PC-3 (cell line): ENCODE measurements at regions not wholly inside any gene's neighbourhood (a gene's known extent, or its start where the extent isn't known, plus 50 kb on each side); places are given as distances from the start of the nearest gene placed in this dataset.

Source experiments
- ATAC-seq: fragments of 200-7000 bp; cut with Tn5 transposase; 2 replicates; pipeline ENCODE4 v1.9.1; 2020; ENCODE audit warnings: mild to moderate bottlenecking, moderate library complexity
- BruUV-seq: library from RNA; stranded (reverse); fragments of 400-500 nt; replicated peaks from 2 replicates; lab custom pipeline; 2021; lab: Mats Ljungman, UMichigan
- CTCF ChIA-PET: fragments of 300-600 bp; sonication (Branson Sonifier 250); formaldehyde crosslinking; loops from one replicate; lab custom pipeline; 2022; ENCODE audit warnings: antibody characterized with exemption; lab: Charles Lee
- POLR2A ChIA-PET: fragments of 300-600 bp; sonication (Branson Sonifier 250); formaldehyde crosslinking; loops from one replicate; lab custom pipeline; 2022; ENCODE audit warnings: antibody characterized with exemption; ENCODE audit not compliant: unreplicated experiment; lab: Charles Lee
- DNase-seq: peaks from one replicate; pipeline ENCODE4 v3.0.0-alpha.2; 2015
- H2AFZ ChIP-seq: fragments of 300-600 bp; sonication (generic); 2 replicates; pipeline ENCODE4 v1.6.0; 2016; ENCODE audit warnings: antibody characterized with exemption, low read length
- H3F3A ChIP-seq: fragments of 300-600 bp; sonication (generic); one replicate; pipeline ENCODE4 v1.6.0; 2017; ENCODE audit warnings: antibody characterized with exemption, low read length, control low read depth, mild to moderate bottlenecking; ENCODE audit not compliant: unreplicated experiment
- H3K27ac ChIP-seq: fragments of 300-600 bp; sonication (generic); 2 replicates; pipeline ENCODE4 v1.5.1; 2016; ENCODE audit warnings: mild to moderate bottlenecking, low read length
- H3K27me3 ChIP-seq: fragments of 300-600 bp; sonication (generic); 2 replicates; pipeline ENCODE4 v1.6.1; 2016; ENCODE audit warnings: low read length, mixed read lengths
- H3K36me3 ChIP-seq: fragments of 300-600 bp; sonication (generic); 2 replicates; pipeline ENCODE4 v1.6.1; 2016; ENCODE audit warnings: low read depth, mixed run types, low read length, mixed read lengths
- H3K4me1 ChIP-seq: fragments of 300-600 bp; sonication (generic); 2 replicates; pipeline ENCODE4 v1.5.1; 2016; ENCODE audit warnings: low read length; ENCODE audit not compliant: insufficient read depth
- H3K4me2 ChIP-seq: fragments of 300-600 bp; sonication (generic); 2 replicates; pipeline ENCODE4 v1.6.0; 2016; ENCODE audit warnings: low read length
- H3K4me3 ChIP-seq: fragments of 300-600 bp; sonication (generic); 2 replicates; pipeline ENCODE4 v1.5.1; 2016; ENCODE audit warnings: mild to moderate bottlenecking, low read length, mixed read lengths
- H3K79me2 ChIP-seq: fragments of 300-600 bp; sonication (generic); 2 replicates; pipeline ENCODE4 v1.6.1; 2017; ENCODE audit warnings: low read length, mixed read lengths
- H3K9ac ChIP-seq: fragments of 300-600 bp; sonication (generic); 2 replicates; pipeline ENCODE4 v1.6.0; 2016; ENCODE audit warnings: mild to moderate bottlenecking, low read length
- H3K9me2 ChIP-seq: fragments of 300-600 bp; sonication (generic); replicated peaks from 2 replicates; pipeline ENCODE4 v1.6.1; 2016; ENCODE audit warnings: mixed run types, low read length, mixed read lengths
- H3K9me3 ChIP-seq: fragments of 300-600 bp; sonication (generic); 2 replicates; pipeline ENCODE4 v1.6.1; 2016; ENCODE audit warnings: low read length, mixed read lengths
- H4K20me1 ChIP-seq: fragments of 300-600 bp; sonication (generic); 2 replicates; pipeline ENCODE4 v1.6.1; 2016; ENCODE audit warnings: low read length, mixed read lengths
- EZH2 ChIP-seq: fragments of 300-600 bp; sonication (generic); IDR thresholded peaks from one replicate; pipeline ENCODE4 v1.6.1; 2017; ENCODE audit warnings: antibody characterized with exemption, mild to moderate bottlenecking, low read length; ENCODE audit not compliant: unreplicated experiment
- EZH2phosphoT487 ChIP-seq: fragments of 300-600 bp; sonication (generic); IDR thresholded peaks from 2 replicates; pipeline ENCODE4 v1.6.1; 2018; ENCODE audit warnings: mild to moderate bottlenecking, antibody characterized with exemption, low read length, borderline replicate concordance
- intact Hi-C: fragments of 100-400 bp; cut with micrococcal nuclease; formaldehyde crosslinking; loops from 2 replicates; pipeline ENCODE4 v1.9.0; 2023
- TF ChIP-seq, protein P1 (sequence below): fragments of 300-600 bp; sonication (generic); conservative IDR thresholded peaks from 2 replicates; pipeline ENCODE4 v1.5.1; 2017; ENCODE audit warnings: antibody characterized with exemption, low read depth, mild to moderate bottlenecking, low read length

DNA sequence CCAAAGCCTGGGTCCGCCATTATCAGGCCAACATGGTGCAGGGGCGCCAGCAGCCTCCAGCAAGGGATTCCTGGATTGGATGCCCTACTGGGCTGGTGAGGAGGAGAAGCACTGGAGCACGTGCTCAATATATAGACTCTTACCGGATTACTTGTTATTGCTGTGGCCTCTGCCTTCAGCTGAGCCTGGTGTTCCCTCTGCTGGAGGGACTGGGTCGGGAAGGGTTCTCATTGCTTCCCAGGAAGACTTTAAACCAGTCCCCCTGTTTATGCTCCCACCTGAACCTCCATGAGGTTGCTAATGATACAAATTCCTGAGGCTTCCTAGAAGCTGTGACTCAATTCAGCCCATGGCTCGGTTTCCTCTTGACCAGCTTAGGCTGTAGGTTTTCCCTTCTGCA, 186.7 kb upstream of the ARID1B start:
- no TSS peak for BruUV-seq
- H3K9me3 ChIP-seq: no peaks in the 10 kb centered on the region
- H4K20me1 ChIP-seq: no peaks in the 10 kb centered on the region
- TF ChIP-seq EZH2phosphoT487 (no peak), EZH2 (no peak)
- TF ChIP-seq, protein P1, sequence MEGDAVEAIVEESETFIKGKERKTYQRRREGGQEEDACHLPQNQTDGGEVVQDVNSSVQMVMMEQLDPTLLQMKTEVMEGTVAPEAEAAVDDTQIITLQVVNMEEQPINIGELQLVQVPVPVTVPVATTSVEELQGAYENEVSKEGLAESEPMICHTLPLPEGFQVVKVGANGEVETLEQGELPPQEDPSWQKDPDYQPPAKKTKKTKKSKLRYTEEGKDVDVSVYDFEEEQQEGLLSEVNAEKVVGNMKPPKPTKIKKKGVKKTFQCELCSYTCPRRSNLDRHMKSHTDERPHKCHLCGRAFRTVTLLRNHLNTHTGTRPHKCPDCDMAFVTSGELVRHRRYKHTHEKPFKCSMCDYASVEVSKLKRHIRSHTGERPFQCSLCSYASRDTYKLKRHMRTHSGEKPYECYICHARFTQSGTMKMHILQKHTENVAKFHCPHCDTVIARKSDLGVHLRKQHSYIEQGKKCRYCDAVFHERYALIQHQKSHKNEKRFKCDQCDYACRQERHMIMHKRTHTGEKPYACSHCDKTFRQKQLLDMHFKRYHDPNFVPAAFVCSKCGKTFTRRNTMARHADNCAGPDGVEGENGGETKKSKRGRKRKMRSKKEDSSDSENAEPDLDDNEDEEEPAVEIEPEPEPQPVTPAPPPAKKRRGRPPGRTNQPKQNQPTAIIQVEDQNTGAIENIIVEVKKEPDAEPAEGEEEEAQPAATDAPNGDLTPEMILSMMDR: no peak
- CTCF ChIA-PET: no interaction called here
- H3K4me2 ChIP-seq: no peak overlapping the region
- H3F3A ChIP-seq: no peaks in the 10 kb centered on the region
- H3K79me2 ChIP-seq: no peaks in the 10 kb centered on the region
- no peak overlapping the region for H3K9ac ChIP-seq
- ATAC-seq (no peak), DNase-seq (no peak)
- intact Hi-C loops: no loop called here
- no peaks in the 10 kb centered on the region for H3K9me2 ChIP-seq
- no peaks in the 10 kb centered on the region for H3K4me1 ChIP-seq
- POLR2A ChIA-PET: no interaction called here
- H2AFZ ChIP-seq: no peak overlapping the region
- no peak overlapping the region for H3K27ac ChIP-seq
- H3K4me3 ChIP-seq: no peak overlapping the region
- H3K36me3 ChIP-seq: no peaks in the 10 kb centered on the region
- peaks cover 15% of the 10 kb centered on the region; the same call in 1 of the 2 replicates for H3K27me3 ChIP-seq

DNA sequence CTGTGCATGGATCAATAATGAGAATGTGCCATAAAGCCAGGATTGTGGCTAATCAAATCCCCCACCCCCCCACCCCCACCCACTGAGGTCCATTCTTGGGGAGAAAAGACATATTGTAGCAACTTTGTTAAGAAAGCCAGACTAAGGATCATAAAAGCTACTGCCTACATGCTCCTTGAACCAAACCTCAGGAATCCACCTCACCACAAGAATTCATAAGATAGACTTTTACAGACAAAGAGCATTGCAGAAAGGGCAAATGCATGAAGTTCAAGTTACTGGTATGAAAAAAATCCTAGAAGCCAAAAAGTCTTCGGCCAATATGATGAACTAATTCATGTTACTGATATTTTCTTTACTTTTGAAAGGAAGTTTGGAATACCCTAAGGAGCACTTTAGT, 187.9 kb upstream of the ARID1B start:
- TF ChIP-seq, protein P1: no peak
- TF ChIP-seq EZH2phosphoT487 (no peak), EZH2 (no peak)
- H3K4me2 ChIP-seq: no peak overlapping the region
- DNase-seq (no peak), ATAC-seq (no peak)
- peaks cover 15% of the 10 kb centered on the region; the same call in 1 of the 2 replicates for H3K27me3 ChIP-seq
- H3K9me3 ChIP-seq: no peaks in the 10 kb centered on the region
- no peaks in the 10 kb centered on the region for H3F3A ChIP-seq
- no TSS peak for BruUV-seq
- H3K9me2 ChIP-seq: no peaks in the 10 kb centered on the region
- no peaks in the 10 kb centered on the region for H3K4me1 ChIP-seq
- H2AFZ ChIP-seq: no peak overlapping the region
- no peaks in the 10 kb centered on the region for H3K36me3 ChIP-seq
- ChIA-PET CTCF (no interaction called here), POLR2A (no interaction called here)
- no peak overlapping the region for H3K4me3 ChIP-seq
- H3K9ac ChIP-seq: no peak overlapping the region
- H4K20me1 ChIP-seq: no peaks in the 10 kb centered on the region
- no peaks in the 10 kb centered on the region for H3K79me2 ChIP-seq
- H3K27ac ChIP-seq: no peak overlapping the region
- intact Hi-C loops: no loop called here

- Histone ChIP-seq H3K9ac (no peak overlapping the region), H4K20me1 (no peaks in the 10 kb centered on the region), H3F3A (no peaks in the 10 kb centered on the region), H2AFZ (no peak overlapping the region), H3K79me2 (no peaks in the 10 kb centered on the region), H3K27me3 (peaks cover 15% of the 10 kb centered on the region; the same call in 1 of the 2 replicates), H3K9me2 (no peaks in the 10 kb centered on the region), H3K4me3 (no peak overlapping the region), H3K36me3 (no peaks in the 10 kb centered on the region), H3K9me3 (no peaks in the 10 kb centered on the region), H3K4me2 (no peak overlapping the region), H3K4me1 (no peaks in the 10 kb centered on the region), H3K27ac (no peak overlapping the region)
- TF ChIP-seq EZH2phosphoT487: no peak
- TF ChIP-seq EZH2: no peak
- TF ChIP-seq, protein P1: no peak
- BruUV-seq: no TSS peak
- intact Hi-C loops: no loop called here
- no peak for ATAC-seq
- no peak for DNase-seq
- ChIA-PET POLR2A (no interaction called here), CTCF (no interaction called here)
Observed at GRCh38 chr6:156587751-156588301, 189.4 kb upstream of the ARID1B start.
